ENCODE measurements at regions not wholly inside any gene's neighbourhood (a gene's known extent, or its start where the extent isn't known, plus 50 kb on each side); places are given as distances from the start of the nearest gene placed in this dataset.

GRCh38 chr12:93015871-93016751 lies 87.0 kb upstream of the EEA1 start:
- DNase-seq: peak; percentile 1

- no peak for DNase-seq
These were observed 87.8 kb upstream of the EEA1 start for GRCh38 chr12:93016752-93017350.

- no peak for DNase-seq
These were observed 89.5 kb upstream of the EEA1 start for GRCh38 chr12:93018610-93019009.

- no peak for DNase-seq
These were observed 90.3 kb upstream of the EEA1 start for GRCh38 chr12:93019212-93019927.

DNA sequence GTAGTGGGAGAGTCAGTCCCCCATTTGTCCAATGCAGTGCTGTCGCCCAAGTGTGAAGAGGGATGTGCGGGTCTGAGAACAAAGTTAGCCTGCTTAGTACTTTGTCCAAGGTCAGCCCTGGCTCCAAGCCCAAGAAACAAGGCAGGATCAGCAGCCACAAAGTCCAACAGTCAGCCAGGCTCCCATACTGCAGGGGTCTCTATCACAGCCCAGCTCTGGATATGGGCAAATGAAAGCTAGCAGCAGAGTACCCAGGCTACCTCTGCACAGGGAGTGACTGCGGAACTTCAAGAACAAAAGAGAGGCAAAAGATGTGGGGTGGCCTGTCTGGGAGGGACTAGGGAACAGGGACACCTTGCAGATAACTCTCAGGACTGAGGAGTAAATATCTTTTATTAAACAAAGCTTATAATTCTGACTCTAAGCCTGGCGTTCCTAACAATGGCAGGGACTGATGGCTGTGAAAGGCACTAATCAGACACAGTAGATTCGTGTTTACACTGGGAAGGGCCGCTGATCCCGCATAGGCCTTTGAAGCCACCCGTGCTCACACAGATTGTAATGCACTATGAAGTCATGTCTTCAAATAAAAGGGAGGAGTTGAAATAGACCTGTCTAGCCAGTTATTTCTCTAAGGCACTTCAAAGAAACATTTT lies 91.0 kb upstream of the EEA1 start:
- DNase-seq: no peak

- DNase-seq: no peak
These were observed 91.8 kb upstream of the EEA1 start for GRCh38 chr12:93020631-93021597.

- DNase-seq: no peak
These were observed 93.7 kb upstream of the EEA1 start for GRCh38 chr12:93022603-93023340.

GRCh38 chr12:93025145-93026103 lies 96.3 kb upstream of the EEA1 start:
- DNase-seq: peak; percentile 13

GRCh38 chr12:93027041-93027440 lies 97.9 kb upstream of the EEA1 start:
- DNase-seq: no peak

DNA sequence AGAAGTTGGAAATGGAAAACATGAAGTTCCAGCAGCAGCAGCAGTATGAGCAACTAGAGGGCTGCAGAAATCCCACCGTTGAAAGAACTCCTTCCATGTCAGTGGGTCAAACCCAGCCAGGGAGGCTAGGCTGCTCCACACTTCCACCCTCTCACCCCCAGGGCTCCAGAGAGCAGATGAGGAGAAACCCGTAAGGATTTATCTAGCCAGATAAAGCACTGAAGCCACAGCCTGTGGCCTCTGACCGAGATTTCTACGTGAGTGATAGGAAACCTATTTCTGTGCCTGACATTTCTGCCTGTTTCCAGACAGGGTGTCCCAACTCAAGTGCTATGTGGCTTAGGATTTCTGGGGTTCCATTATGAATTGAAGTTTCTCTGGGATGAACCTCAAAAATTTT lies 100.0 kb upstream of the EEA1 start:
- DNase-seq: no peak

- DNase-seq: no peak
These were observed 101.9 kb upstream of the EEA1 start for GRCh38 chr12:93031028-93031427.

- DNase-seq: no peak
These were observed 103.7 kb upstream of the EEA1 start for GRCh38 chr12:93032758-93033157.

DNA sequence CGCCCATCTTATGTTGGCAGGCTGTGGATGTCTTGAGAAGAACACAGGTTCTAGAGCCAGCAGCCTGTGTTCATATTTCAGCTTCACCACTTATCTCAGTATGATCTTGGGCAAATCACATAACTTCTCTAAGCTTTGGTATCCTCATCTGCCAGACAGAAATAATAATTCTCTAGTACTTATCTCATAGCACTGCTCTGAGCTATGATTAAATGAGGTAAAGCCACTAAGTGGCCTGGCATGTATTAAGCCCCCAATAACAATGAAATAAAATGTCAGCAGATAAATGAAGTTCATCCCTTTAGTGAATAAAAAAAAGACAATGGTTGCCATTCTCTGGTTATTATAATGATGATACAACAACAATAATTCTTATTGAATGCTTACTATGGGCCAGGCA lies 104.9 kb upstream of the EEA1 start:
- no peak for DNase-seq

DNA sequence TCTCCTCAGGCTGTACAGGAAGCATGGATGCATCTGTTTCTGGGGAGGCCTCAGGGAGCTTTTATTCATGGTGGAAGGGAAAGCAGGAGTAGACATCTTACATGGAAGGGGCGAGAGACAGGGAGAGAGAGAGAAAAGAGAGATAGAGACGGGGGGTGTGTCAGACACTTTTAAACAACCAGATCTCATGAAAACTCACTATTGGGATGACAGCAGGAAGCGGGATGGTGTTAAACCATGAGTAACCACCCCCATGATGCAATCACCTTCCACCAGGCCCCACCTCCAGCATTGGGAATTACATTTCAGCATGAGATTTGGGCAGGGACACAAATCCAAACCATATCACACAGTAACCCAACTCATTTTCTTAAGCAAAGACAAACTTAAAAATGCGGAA lies 110.0 kb upstream of the EEA1 start:
- no peak for DNase-seq

DNA sequence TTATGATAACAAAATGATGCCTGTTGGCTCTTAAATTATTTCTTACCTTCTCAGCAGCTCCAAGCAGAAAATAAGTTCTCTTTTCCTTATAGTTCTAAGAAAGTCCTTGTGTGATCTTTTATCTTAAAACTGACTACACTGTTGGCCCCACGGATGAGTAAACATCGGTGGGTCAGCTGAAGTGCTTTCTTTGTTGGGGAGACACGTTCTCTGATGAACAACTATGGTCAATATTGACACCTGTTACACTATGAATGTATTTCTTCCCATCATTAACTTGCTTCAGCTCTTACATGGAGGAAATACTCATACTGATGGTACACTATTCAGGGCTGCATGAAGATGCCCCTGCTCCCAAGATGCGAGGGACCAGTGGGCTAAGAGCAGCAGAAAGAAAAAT lies 110.8 kb upstream of the EEA1 start:
- no peak for DNase-seq

GRCh38 chr12:93040367-93040766 lies 111.3 kb upstream of the EEA1 start:
- DNase-seq: no peak

GRCh38 chr12:93041416-93041815 lies 112.3 kb upstream of the EEA1 start:
- no peak for DNase-seq

DNA sequence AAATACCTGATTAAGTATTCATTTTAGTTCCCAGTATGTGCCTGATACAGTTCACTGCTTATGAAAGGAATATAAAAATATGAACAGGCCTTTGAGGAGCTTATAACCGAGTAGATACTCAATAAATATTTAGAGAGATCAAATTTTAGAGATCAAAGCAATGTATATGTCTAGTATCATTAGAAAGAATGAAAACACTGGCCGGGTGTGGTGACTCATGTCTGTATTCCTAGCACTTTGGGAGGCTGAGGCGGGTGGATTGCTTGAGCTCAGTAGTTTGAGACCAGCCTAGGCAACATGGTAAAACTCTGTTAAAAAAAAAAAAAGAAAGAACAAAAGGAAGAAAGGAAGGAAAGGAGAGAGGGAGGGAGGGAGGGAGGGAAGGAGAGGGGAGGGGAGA lies 113.2 kb upstream of the EEA1 start:
- no peak for DNase-seq

DNA sequence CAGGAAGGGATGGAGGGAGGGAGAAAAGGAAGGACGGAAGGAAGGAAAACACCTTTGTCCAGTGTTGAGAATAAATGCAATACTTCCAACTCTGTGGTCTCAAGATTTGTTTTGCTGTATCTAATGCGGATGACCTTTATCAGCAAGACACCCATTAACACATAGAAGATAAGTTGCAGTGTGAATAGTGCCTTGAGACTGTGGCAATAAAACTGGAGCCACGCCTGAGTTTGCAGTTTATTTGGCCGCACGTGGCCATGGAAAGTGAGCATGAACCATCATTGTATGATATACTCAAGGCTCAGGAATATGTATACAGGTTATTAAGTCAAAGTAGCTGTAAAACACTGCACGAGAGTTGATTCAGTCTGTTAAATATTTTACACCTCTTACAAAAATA lies 113.6 kb upstream of the EEA1 start:
- no peak for DNase-seq

- no peak for DNase-seq
These were observed 114.2 kb upstream of the EEA1 start for GRCh38 chr12:93043192-93043876.

All from NCI-H1105 (cell line).